NCI-H187 (cell line): ENCODE measurements at regions not wholly inside any gene's neighbourhood (a gene's known extent, or its start where the extent isn't known, plus 50 kb on each side); places are given as distances from the start of the nearest gene placed in this dataset.

Experiments
- DNase-seq, 2 experiments: peaks; one replicate each; lab custom pipeline; 2025; lab: John Stamatoyannopoulos, UW

DNA sequence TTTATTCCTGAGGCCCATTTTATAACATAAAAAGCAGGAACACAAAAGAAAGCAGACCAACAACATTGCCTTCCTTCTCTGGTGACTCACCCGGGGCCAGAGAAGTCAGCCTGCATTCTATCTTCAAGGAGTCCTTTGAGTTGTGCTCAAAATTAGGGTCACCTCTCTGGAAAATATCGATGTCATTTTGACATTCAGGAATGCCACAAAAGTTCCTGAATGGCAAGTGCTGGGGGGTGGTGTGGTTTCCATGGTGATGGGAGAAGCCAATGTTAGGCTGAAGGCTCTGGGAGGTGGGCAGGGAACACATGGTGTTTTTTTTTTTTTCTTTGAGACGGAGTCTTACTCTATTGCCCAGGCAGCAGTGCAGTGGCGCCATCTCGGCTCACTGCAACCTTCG, 159.6 kb downstream of the HAPSTR1 start:
- DNase-seq, result no peak

DNA sequence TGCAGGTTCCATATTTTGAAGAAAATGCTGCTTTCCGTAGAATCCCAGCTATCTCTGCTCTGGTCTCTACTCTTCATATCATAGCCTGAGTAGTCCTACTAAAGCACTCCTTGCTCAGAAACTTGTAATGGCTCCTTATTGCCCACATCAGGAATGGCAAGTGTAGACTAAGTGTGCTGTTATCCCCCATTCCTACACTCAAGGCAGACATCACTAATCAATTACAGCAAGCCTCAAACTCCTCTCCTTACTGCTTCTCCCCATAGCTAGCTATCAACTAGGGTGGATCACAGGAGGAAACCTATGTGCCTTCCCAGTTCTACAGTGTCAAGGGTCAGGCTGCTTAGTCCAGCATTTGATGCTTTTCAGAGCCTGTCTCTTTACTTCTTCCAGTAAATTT, 163.4 kb downstream of the HAPSTR1 start:
- no peak for DNase-seq

DNA sequence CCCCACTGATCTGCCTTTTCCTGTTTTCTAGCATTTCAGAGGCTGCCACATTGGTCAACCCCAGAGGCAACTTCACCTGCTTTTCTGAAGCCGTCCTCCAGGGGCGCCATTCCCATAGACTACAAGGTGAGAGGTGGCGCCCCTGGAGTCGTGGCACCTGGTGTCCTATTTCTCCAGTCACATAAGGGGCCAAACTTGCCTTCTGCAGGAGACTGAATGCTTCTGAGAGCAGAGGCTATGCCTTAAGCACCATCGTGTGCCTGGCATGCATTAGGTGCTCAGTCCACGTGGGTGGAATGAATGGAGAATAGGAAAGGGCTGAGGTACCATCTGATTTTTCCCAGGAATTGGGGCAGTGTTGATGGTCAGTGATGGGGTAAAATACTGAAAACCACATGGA, 164.8 kb downstream of the HAPSTR1 start:
- DNase-seq, result no peak

DNA sequence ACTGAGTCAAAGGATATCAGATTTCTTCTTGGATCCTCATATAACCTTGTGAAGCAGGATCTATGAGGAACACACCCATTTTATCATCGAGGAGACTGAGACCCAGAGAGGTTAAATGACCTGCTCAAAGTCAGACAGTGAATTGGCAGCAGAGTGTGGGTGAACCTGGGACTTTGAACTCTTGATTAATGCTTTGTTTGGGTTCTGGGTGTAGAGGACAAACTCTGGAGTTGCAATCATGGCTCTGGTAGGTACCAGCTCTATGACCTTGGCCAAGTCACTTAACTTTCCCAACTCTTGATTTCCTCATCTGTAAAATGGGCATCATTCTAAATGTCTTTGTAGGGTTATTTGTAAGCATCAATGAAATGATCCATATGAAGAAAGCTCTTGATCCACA, 166.4 kb downstream of the HAPSTR1 start:
- DNase-seq, result no peak

DNA sequence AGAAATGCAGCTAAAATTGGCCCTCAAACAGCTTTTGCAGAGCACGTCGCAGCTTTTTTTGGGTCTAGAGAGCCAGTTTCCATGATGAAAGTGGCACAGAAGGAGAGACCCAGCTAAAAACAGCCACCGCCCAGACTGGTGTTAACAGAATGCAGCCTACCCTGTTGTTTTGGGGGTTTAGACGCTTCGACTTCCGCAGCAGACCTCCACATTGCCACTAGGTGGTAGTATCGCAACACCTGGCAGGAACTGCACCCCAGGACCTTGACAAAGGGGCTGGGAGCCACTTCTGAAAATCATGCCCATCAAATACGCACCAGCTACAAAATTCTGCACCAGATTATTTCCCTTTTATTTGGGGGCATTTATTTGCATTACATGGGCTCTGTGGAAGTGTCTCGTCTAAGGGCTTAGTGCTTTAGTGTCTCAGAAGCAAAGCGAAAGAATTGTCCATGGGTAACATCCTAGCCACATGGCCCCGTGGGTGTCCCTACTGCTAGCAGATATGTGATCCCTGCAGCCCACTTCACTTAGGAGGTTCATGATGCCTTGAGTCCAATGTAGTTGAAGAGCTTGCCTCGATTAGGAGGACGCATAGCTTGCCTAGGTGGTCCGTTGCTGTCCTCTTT, 167.1 kb downstream of the HAPSTR1 start:
- DNase-seq, result peak in 1 of 2 experiments; percentile 5

DNA sequence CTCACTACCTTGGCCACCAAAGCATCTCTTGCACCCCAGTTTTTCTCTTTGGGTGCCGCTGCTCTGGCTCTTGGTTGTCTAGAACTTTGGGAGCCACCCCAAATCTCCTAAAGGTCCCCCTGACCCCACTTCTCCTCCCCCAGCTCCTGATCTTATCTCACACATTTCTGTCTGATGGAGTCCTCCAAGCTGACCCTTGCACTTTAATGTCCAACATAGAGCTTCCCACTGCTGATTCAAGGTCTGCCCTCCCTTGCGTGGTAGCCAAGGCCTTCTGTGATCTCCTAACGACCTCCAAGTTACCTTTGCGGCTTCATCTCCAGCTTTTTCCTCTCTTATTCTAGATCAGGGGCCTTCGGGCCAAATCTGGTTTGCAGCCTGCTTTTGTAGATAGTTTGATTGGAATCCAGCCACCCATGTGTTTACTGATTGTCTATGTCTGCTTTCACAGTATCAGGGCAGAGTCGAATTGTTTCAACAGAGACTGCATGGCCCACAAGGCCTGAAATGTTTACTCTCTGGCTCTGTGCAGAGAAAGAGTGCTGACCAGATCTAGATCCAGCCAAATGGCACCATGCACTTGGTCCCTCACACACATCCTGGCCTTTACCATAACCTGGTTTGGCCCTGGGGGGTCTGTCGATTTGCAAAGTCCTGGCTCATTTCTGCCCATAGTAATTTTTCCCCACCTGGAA, 168.6 kb downstream of the HAPSTR1 start:
- no peak for DNase-seq

DNA sequence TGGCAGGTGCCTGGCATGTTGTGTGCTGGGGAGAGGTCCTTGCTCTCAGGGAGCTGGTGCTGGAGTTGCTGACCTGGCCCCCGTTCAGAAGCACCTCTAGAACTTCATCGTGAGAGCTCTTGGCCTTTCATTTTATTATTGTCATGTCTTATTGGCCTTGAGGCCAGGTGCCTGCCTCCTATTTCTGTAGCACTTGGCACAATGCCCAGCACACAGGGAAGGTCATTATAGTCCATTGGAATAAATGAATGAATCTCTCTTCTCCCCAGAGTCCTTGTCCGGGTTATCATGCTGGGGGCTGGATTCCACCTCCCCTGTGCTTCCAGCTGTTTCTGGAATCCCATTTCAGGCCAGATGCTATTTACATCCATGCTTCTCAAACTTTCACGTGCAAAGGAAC, 169.2 kb downstream of the HAPSTR1 start:
- DNase-seq, result peak; percentile 17 to 61

DNA sequence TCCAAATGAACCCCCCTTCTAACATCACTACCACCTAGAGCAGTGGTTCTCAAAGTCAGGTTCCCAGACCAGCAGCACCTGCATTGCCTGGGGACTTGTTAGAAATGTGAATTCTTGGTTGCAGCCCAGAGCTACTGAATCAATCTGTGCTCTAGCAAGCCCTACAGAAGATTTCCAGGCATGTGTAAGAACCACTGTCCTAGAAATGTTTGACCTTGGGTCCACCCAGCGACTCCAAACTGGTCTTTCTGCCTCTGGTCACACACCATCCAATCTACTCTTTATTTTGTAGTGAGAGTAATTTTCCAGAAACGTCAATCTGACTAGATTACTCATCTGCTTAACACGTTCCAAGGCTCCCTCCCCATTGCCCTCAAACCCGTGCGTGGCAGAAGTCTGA, 169.9 kb downstream of the HAPSTR1 start:
- no peak for DNase-seq

DNA sequence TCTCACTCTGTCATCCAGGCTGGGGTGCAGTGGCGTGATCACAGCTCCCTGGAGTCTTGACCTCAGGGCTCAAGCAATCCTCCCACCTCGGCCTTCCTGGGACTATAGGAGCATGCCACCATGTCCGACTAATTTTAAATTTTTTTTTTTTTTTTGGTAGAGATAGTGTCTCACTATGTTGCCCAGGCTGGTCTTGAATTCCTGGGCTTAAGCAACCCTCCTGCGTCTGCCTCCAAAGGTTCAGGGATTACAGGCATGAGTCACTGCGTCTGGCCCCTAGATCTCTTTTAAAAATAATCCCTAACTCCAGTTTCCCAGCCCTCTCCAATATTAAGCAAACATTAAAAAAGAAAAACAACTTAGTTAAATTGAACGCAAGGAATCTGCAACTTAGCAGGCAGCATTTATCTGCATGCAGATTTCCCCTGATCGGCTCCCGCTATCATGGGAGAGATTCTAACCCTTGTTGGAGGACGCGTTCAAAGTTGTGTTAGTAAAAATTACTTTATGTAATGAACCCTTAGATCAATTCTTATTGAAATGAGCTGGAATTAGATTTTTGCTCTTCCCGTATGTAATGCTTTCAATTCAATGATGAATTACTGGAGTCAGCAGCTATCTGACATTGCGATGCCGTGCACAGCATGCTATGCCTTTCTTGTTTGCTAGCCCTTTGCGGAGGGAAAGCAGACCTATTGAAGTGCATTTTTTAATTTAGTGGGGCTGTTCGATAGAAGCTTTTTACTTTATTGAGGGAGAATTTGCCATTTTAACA, 171.7 kb downstream of the HAPSTR1 start:
- DNase-seq, result no peak

DNA sequence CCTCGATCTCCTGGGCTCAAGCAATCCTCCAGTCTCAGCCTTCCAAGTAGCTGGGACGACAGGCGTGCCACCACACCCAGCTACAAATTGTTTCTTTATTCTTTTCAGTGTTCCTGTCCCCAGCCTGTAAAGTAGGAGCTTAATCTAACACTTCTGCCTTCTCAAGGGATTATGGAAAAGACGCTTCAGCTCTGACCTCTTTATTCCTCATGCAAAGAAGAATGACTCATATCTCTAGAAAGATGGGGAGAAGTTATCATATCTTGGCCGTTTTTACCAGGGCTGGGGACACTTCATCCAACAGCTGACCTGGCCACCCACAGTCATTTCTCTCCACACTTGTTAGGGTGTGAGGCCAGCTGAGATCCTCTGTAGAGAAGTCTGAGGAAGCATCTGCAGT, 172.6 kb downstream of the HAPSTR1 start:
- no peak for DNase-seq

DNA sequence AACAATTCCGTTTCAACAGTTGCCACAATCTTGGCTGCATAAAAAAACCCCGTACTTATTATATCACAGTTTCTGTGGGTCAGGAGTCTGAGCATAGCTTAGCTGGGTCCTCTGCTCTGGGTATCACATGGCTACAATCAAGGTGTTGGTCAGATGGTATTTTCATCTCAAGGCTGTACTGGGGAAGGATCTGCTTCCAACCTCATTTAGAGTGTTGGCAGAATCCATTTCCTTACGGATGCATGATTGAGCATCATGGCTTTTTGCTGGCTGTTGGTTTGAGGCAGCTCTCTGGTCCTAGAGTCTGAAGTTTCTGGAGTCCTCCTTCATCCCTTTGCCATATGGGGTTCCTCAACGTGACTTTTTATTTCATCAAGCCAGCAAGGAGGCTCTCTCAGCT, 177.0 kb downstream of the HAPSTR1 start:
- no peak for DNase-seq

DNA sequence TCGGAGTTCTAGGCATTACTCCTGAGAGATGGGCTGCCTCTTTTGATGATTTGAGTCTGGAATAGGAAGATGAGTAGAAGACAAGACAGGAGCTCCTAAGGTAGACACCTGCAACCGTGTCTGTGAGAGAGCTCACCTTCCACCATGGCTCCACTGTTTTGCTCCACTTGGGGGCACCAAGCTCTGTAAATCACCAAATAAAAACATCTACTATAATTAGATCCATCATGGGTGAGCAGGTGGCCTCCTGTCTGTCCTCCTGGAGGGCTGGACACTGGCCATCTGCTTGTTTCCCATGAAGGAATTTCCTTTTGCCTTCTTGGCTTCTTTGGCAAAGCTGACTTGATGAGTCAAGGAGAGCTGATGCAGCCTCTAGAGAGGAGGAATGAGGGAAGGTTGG, 179.0 kb downstream of the HAPSTR1 start:
- DNase-seq, result no peak

DNA sequence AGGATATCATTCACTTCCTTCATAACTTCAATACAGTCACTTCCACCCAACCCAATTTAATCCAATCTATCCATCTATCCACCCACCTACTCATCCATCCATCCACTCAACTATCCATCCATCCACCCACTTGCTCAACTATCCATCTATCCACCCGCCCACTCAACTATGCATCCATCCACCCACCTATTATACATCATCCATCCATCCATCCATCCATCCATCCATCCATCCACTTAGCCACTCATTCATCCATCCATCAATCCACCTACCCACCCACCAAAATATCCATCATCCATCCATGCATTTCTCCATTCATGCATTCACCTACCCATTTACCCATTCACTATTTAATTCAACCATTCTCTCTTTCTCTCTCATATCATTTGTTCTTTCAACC, 179.5 kb downstream of the HAPSTR1 start:
- no peak for DNase-seq

DNA sequence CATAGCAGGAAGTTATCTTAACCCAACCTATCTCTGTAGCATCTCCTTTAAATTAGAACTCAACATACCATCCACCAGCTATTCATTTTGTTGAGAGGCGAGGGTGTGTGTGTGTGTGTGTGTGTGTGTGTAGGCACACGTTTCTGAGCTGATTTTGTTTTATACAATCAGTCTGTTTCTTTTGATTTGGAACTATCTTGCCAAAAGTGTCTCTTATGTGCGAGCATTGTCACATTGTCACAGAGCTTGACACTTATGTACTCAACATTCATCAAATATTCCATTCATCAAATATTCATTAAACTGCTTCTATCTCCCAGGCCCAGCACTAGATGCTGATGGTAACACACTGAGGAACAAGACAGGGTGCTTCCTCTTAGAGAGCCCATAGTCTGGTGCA, 180.4 kb downstream of the HAPSTR1 start:
- DNase-seq, result no peak

DNA sequence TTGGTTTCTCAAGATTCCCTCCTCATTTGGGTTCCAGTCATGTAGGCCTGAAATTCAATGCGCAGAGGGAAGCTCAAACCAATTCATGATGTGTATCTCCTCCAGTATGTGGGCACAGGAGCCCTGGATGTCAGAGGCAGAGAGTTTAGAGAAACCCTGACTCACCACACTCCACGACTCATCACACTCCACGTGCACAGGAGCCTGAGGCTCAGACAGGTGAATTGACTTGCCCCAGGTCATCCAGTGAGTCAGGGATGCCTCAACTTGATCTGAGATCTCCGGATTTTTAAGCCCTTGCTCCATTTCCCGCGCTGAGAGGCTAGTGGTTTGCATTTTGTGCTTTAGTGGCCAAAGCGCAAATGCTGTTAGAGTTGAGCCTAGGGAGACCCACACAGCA, 183.9 kb downstream of the HAPSTR1 start:
- DNase-seq, result no peak

DNA sequence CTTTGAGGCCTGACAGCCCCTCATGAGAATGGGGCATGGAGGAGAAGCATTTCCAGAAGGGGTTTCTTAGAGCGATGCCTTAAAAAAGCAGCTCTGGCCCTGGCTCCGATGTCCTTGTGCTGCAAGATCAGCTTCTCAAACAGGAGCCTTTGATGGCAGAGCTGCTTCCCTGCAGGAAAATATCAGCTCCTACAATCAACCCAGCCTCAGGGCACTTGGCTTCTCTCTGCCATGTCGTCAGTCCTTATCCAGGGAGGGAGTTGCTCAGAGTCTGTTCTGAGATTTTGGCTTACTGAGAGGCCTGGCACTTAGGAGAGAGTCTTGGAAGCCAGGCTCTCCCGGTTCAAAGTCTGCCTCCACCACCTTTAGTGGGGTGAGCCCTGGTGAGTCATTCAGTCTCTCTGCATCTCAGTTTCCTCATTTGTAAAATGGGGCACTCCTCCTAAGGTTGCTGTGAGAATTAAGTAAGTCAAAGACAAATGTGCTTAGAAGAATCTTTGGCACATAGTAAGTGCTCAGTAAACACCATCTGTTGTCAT, 184.4 kb downstream of the HAPSTR1 start:
- DNase-seq, result no peak

DNA sequence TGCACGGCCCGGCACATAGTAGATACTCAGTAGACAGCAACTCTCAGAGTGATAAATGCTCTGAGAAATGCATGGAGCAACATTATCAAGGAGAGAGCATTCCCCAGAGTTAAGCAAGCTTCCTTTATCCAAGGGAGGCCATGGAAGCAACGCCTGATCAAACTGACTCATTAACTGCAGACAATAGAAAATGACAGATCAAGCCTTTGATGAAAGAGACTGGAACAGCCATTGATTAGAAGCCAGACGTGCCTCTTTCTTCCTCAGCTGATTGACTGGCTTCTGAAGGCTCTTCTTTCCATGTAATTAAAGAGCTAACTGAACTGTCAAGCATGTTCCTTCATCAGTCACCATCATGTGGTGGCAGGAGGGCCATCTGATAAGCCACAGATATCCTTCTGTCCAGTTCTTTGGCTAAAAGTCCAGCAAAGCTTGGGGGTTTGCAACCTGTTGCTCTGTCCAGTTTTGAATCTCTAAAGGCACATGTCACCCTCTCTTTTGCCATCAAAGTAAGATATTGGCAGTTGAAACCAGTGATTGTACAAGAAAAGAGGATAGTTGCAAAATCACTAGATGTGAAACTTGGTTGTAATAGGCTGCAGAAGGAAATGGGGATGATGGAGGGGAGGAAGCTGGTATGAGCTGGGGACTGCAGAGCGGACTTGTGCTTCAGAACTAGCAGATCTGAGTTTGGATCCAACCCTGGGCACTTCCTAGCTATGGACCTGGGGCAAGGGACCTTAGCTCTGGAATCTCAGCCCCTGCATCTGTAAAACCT, 188.0 kb downstream of the HAPSTR1 start:
- no peak for DNase-seq

DNA sequence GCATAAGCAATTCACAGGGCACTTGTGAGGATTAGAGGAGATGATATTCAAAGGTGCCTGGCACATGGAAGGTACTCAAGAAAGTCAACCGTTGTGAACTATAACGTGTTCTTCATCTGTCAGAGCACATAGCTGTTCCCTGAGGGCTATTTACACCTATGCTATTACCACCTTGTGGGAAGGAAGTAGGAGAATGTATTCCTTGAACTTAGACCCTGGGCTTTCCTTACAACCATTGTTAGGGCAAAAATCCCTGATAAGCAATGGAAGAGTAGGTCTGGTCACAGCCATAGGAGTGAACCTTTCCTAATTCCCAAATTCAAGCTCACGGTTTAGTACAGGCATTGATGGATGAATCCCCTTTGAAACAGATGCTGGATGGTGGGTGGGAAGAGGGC, 188.6 kb downstream of the HAPSTR1 start:
- DNase-seq, result no peak

DNA sequence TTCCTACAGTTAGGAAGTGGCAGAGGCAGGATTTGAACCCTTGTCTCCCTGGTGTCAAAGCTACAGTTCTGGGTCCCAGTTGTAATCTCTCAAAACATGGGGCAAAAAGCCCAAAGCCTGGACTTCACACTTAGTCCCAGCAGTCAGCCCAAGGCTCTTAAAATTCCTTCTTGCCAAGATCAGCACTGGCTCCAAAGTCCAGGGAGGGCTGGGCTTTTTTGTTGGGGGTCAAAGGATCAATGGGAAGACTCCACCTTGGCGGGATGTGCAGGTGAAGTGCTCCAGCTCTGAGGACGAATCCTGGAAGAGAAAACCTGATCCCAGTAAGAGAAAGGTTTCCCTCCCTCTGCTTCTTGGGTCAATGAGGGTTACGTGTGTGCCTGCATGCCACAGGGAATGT, 195.5 kb downstream of the HAPSTR1 start:
- no peak for DNase-seq

DNA sequence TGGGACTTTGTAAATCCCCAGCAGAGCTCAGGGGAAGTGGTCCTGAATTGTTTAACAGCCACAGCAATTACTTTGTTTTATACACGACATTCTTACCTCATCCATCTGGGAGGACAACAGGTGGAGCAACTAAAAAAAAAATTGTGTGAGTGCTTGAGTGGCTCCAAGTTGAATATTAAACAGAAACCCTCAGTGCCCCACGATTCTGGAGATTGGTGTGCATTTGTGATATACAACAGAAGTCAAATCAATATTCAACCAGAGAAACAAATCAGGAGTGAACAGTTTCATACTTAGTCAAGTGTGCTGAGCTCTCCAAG, 204.8 kb downstream of the HAPSTR1 start:
- no peak for DNase-seq

DNA sequence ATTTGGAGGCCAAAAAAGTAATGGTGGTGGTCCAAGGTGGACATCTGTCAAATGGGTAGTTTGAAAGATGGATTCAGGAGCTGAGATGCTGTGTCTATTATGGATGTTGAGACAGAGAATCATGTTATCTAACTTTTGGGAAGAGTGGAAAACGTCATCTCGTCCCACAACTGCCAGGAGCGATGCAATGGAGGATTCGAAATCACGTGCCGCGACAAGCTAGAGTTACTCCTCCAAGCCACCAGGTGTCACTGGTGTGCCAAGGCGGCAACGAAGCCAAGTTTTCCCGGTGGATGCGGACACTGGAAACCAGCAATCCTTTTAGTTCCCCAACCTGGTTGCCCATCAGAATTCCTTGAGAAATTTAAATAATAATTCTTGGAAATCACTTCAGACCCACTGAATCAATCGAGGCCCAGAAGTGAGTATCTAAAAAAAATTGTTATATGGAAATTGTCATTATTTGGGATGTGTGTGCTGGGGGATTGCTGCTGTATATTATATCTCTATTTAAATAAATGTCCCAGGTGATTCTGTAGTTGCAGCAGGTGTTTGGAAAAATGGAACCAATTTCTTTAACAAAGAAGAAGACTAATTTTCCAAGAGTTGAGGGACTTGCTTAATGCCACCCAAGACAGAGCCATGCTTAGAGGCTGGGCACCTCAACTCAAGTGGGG, 206.1 kb downstream of the HAPSTR1 start:
- DNase-seq, result no peak

DNA sequence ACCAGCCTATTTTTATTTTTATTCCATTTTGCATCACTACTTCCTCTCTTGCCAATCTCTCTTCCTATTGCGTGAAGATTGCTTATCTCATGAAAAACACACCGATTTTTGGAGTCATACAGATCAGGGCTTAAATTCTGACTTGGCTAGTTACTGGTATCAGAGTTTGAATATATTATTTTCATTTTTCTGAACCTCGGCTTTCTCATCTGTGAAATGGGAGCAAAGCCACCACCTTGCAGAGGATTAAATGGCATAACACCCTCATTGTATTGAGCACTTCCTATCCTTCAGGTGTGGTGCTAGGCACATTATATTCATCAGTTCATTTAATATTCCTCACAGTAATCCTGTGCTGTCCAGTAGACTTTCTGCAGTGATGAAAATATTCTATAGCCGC, 208.8 kb downstream of the HAPSTR1 start:
- DNase-seq, result no peak
